Fibroblast of pulmonary artery (primary cell): ENCODE measurements at regions not wholly inside any gene's neighbourhood (a gene's known extent, or its start where the extent isn't known, plus 50 kb on each side); places are given as distances from the start of the nearest gene placed in this dataset.

Experiments
- DNase-seq: peaks from one replicate; pipeline ENCODE4 v3.0.0-alpha.2; 2010; ENCODE audit warnings: low read depth
- H3K4me3 ChIP-seq: replicated peaks from 2 replicates; pipeline ENCODE4 v1.5.1; 2011; ENCODE audit warnings: low read depth, mild to moderate bottlenecking, control low read depth, low read length, moderate library complexity
- TF ChIP-seq, protein P1 (sequence below): IDR thresholded peaks from 2 replicates; pipeline ENCODE4 v1.5.1; 2011; ENCODE audit warnings: mild to moderate bottlenecking, control low read depth, low read length, inconsistent platforms; ENCODE audit errors: missing control alignments

GRCh38 chr15:77695961-77696582 lies 63.4 kb upstream of the LINGO1 start:
- no peak overlapping the region for H3K4me3 ChIP-seq
- DNase-seq: no peak
- TF ChIP-seq, protein P1, sequence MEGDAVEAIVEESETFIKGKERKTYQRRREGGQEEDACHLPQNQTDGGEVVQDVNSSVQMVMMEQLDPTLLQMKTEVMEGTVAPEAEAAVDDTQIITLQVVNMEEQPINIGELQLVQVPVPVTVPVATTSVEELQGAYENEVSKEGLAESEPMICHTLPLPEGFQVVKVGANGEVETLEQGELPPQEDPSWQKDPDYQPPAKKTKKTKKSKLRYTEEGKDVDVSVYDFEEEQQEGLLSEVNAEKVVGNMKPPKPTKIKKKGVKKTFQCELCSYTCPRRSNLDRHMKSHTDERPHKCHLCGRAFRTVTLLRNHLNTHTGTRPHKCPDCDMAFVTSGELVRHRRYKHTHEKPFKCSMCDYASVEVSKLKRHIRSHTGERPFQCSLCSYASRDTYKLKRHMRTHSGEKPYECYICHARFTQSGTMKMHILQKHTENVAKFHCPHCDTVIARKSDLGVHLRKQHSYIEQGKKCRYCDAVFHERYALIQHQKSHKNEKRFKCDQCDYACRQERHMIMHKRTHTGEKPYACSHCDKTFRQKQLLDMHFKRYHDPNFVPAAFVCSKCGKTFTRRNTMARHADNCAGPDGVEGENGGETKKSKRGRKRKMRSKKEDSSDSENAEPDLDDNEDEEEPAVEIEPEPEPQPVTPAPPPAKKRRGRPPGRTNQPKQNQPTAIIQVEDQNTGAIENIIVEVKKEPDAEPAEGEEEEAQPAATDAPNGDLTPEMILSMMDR: no peak

DNA sequence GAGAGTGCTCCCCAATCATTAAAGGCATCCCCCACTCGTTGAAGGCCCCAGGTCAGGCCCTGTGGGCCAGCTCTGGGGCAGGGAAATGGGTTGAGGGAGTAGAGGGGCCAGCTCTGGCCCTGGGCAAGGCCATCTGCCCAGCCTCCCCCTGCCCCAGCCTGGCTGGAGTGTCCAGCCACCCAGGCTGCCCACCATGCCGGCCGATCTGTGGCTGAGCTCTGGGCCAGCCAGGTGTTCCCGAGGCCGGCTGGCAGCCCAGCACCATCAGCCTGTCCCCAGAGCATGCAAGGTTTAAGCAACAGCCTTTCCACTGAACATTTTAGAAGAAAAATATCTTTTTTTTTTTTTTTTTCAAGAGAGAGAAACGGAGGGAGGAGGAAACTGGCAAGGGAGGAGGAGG lies 62.8 kb upstream of the LINGO1 start:
- H3K4me3 ChIP-seq: no peak overlapping the region
- TF ChIP-seq, protein P1: no peak
- no peak for DNase-seq

DNA sequence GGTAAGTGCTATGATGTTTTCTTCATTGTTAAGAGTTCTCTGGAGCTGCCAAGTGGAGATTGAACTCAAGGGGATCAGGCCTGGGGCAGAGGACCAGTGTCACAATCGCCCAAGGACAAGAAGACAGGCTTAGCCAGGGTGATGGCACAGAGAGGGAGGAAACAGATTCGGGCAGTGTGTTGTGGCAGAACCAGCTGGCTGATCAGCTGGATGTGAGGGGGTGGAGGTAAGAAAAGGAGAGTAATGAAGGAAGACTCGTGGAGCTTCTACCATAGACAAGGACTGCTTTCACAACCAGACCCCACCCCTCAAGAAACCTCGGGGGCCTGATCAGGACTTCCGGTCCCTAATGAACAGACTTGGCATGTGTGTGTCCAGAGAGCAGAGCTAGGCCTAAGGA lies 60.9 kb upstream of the LINGO1 start:
- H3K4me3 ChIP-seq: no peak overlapping the region
- TF ChIP-seq, protein P1: no peak
- no peak for DNase-seq

GRCh38 chr15:77692614-77693013 lies 59.9 kb upstream of the LINGO1 start:
- H3K4me3 ChIP-seq: no peak overlapping the region
- no peak for DNase-seq
- TF ChIP-seq, protein P1: no peak

DNA sequence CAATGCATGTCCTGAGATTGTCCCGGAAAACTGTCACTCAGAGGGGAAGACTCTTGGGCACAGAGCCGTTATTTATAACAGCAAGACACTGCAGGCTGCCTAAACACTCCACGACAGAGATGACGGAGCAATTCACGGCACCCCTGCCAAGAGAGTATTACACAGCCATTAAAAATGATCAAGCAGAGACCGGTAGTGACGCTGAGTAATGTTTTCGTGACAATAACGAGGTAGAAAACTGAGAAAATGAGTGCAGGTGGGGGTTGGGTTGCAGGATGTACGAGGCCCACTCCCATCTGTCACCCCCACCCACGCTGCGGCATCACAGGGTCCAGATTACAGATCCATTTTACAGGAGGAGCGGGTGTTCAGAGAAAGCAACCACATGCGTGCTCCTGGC lies 58.9 kb upstream of the LINGO1 start:
- no peak overlapping the region for H3K4me3 ChIP-seq
- no peak for DNase-seq
- TF ChIP-seq, protein P1: no peak

DNA sequence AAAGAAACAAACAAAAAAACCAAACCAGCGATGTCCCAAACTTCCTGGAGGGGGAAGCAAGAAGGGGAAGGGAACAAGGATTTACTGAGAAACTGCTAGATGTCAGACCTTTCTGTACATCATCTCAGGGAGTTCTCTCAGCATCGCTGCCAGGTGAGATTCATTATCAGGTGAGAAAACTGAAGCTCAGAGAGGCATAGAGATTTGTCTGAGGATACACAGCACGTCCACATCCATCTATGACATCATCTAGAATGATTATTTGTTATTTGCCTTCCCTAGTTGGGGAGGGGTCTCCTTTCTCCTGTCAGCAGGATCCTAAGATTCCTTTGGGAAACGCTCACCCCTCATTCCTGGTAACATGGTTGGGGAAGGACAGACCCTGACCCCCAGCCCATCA lies 57.1 kb upstream of the LINGO1 start:
- no peak for DNase-seq
- TF ChIP-seq, protein P1: no peak

GRCh38 chr15:77688693-77689092 lies 56.0 kb upstream of the LINGO1 start:
- TF ChIP-seq, protein P1: no peak
- no peak for DNase-seq
- H3K4me3 ChIP-seq: no peak overlapping the region

More for the DNA sequence above, 57.1 kb upstream of the LINGO1 start:
- H3K4me3 ChIP-seq: no peak overlapping the region
